GM18502 (cell line): ENCODE measurements at regions not wholly inside any gene's neighbourhood (a gene's known extent, or its start where the extent isn't known, plus 50 kb on each side); places are given as distances from the start of the nearest gene placed in this dataset.

ENCODE experiments used
- ATAC-seq: cut with Tn5 transposase; IDR thresholded peaks from one replicate; pipeline ENCODE4 v1.9.1; 2021; ENCODE audit warnings: mild to moderate bottlenecking; ENCODE audit not compliant: unreplicated experiment, poor library complexity

DNA sequence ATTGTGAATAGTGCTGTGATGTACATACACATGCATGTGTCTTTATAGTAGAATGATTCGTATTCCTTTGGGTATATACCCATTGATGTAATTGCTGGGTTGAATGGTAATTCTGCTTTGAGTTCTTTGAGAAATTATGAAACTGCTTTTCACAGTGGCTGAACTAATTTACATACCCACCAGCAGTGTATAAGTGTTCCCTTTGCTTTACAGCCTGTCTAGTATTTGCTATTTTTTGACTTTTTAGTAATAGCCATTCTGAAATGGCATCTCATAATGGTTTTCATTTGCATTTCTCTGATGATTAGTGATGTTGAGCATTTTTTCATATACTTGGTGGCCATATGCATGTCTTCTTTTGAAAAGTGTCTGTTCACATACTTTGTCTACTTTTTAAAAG is 54.5 kb upstream of the FAM78B start:
- ATAC-seq, result peak; percentile 82

DNA sequence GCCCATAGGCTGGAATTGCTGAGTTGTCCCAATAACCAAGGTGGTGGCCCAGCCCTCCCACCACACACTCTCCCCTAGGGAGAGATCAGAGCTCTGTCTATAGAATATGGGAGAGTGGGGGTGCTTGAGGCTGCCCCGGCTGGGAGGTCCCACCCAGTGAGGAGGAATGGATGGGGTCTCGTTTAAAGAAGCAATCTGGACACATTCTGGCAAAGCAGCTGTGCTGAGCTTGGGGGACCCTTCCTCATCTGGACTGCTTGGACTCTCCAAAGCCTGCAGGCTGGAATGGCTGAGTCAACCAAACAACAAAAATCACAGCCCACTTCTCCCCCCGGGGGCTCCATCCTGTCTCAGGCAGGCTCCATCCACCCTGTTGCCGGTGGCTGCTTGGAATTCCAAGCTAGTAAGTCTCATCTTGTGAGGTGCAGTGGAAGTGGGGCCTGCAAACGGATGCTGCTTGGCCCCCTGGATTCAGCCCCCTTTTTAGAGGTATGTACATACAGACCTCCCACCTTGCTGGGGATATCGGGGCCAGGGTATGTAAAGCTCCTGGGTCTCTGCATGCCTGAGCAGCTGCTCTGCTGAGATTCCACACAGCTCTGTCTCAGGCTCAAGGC is 67.1 kb upstream of the FAM78B start:
- ATAC-seq, result no peak

DNA sequence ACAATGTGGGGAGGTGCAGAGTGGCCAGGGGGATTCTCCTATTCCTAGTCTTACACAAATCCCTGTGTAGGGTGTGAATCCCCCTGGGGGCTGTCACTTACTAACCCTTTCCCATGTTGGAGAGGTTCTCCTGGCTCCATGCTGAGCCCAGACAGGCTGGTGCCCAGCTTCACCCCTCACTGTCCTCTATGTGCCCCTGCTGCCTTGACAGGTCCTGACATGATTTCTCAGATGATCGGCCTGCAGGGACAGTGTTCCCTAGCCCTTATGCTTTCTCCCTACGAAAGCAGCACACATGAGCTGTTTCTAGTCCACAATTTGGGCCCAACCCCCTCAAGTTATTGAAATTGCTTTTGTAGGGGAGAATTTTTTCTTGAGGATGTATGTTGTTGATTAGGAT is 68.9 kb upstream of the FAM78B start:
- ATAC-seq, result no peak

DNA sequence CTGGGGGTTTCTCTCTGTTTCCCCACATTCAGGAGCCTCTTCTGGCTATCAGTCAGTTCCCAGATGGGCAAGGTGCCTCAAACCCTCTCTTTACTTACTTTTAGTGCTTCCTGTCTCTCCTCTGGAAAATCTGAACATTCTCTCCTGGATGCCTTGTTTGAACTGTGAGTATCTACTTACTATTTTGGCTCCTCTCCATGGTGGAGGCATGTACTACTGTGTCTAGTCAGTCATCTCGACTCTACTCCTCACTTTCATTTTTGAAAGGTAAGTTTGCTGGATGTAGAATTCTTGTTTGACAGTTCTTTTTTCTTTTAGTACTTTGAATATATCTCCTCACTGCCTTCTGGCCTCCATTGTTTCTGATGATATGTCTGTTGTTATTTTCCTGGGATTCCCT is 70.9 kb upstream of the FAM78B start:
- ATAC-seq, result no peak

DNA sequence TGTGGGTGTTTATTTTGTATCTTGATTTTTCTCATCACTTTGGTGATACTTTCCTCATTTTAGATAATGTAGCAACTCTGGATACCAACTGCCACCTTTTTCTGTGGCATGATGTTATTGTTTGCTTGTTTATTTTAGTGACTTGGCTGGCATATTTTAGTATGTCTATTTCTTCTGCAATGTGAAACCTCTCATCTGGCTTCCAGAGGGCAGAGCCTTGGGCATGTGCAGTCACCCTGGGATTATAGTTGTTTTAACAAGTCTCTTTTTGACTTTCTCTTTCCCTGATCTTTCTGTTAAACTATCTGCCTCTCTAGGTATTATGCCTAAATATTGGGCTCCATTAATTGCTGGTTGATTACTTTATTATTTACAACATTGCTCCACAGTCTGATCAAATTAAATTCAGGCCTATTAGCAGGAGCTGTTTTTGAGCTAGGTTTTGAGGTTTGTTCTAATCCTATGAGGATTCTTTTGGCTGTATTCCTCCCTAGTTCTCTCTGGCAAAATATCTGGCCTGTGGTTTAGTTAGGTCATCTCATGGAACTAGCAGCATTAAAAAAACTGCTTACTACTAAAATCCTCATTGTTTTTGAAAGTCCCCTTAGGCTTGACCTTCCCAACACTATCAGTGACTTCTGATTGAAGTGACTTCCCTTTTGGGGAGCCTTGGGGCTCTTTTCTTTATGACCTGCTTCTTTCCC is 86.4 kb upstream of the FAM78B start:
- no peak for ATAC-seq

DNA sequence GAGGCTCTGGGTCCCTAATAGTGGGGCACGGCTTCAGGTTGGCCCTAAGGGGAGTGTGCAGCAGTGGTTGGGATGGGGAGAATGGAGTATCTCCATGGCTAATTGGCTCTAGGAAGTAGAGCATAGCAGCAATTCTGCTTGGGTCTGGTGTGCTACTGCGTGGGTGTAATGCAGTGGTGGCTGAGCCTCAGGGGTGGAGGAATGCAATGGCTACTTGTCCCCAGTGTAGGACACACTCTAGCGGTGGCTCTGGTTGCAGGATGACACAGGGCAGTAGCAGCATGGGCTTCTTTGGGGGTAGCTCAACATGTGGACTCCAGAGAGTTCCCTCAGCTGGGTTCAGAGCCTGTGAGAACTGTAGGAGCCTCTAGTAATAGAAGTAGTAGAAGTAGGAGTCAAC is 91.2 kb upstream of the FAM78B start:
- ATAC-seq, result no peak

DNA sequence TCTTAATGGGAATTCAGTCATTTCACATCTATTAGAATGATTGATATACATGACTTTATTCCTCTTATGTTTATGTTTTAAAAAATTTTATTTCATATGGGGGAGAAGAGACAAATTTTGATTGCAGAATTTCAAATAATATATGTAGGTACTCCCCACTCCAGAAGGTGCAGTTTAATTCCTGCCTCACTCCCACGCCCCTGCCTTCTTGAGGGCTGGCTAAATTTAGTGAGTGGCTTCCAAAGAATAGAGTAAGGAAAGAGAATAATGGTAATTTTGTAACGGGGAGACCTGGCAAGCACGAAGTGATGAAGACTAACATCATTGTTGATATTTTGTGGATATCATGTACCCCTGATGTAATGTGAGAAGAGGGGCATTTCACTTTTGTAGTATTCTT is 94.7 kb upstream of the FAM78B start:
- ATAC-seq, result no peak

DNA sequence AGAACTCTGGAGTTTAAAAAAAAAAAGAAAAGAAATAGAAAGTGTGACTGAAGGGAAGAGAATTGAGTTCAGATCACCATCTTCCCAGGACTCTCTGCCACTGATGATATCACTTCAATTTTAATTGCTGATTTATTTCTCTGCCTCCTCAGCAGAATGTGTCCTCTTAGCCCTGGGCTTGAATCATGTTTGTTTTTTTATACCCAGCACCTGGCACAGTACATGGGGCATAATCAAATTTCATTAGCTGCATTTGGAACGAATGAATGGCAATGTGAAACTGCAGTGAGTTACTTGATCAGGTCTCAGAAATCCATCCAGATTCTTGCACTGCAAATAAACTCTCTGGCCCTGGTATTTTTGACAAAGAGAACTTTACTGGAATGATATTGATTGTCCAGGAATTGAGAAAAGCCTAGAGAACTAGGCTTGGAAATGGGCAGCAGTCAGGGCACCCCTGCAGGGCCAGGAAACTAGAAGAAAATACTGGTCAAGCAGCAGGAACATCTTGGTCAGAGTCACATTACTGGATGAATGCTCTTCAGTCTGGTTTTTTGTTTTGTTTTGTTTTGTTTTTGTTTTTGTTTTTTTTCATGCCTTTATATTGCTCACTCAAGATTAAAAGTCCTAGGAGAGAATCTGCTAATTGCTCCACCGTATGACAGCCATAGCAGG is 103.8 kb upstream of the FAM78B start:
- no peak for ATAC-seq

DNA sequence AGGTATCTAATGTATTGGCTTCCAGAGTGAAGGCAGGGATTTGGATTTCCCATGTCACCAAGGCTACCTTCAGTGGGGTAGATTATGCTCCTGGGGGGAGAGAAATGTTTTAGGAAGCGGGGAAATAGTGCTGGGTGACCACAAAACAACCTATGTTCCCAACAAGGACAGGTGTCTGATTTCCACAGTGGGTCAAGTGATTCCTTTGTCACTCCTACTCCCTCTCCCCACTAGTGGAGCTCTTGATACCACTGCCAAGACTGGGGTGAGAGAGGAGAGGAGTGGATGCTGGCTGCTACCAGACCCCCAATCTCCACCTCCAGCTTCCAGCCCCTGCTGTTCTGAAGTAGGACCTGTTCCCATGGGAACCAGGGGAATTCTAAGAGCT is 104.3 kb upstream of the FAM78B start:
- no peak for ATAC-seq

DNA sequence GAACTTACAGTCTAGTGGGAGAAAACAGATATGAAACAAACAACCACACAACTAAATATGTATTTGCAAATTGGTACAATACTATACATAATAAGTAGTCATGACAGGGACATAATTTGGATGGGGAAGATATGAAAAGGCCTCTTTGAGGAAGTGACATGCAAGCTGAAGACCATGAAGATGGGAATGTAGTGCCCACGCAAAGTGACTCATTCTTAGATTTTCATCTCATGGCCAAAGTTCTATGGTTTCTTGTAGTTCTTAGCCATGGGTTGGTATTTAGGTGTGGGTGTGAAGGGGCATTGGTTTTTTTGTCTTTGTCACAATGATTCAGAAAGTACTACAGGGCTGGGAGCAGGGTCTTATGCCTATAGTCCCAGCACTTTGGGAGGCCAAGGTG is 105.4 kb upstream of the FAM78B start:
- peak; percentile 47 for ATAC-seq

DNA sequence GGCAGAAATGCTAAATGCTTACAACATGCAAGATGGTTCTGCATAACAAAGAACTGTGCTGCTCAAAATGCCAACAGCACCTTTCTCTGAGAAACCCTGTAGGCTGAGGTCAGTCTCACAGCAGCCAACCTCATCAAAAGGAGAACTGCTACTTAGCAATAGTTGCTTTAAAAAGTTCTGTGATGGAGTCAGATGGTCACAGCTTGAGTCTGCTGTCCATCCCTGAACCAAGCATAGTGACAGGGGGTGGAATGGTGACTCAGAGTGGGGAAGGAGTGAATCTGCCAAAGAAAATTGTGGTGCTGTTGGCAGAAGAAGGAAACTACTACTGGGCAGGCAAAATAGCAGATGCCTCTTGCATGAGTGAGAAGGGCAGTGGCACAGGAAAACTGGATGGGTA is 106.0 kb upstream of the FAM78B start:
- ATAC-seq, result no peak

DNA sequence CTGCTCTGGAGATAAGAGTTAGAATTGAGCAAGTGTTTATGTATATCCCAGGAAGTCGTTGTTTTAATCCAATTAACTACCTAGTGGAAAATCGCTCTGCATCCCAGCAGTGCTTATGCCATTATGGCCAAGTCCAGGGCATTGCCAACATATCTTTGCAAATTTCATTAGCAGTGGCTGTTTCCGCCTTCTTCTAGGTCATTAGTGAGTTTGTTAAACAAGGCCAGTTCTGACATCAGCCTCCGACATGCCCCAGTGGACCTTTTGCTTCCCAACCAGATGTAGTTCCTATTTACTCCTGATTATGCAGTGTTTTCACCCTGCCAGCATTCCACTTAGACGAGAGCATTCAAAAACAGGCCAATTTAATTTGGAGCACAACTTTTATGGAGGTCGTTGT is 106.8 kb upstream of the FAM78B start:
- ATAC-seq, result no peak

DNA sequence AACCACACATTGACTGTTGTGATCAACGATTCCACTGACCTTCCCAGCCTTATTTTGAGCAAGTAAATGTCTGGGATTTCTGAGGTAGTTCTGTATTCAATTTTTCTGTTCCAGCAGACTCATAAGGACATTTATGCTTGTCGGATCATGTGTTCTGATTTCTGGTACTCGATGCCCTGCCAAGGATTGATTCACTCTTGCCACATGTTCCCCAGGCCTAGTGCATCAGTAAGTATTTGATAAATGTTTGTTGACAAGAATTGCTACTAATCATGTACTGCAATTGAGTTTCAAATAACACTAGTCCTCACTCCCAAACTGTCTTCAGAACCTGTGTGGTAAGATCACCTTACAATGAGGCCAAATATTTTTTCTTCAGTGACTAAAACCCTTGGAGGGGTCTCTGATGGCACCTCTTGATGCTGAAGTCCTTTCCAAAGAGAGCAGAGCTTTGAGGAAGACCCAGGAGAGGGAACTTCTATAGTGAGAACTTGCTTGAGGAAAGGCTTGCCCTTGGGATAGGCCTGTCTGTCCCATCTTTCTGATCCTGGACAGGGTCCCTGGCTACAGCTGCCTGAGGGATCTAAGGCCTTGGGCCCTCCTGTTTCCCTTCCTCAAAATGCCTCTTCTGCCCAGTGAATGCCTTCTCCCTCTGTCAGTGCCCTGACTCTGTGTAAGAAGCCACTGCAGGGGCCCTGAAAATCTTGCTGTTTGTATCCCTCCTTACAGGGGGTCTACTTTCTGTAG is 115.8 kb upstream of the FAM78B start:
- no peak for ATAC-seq

DNA sequence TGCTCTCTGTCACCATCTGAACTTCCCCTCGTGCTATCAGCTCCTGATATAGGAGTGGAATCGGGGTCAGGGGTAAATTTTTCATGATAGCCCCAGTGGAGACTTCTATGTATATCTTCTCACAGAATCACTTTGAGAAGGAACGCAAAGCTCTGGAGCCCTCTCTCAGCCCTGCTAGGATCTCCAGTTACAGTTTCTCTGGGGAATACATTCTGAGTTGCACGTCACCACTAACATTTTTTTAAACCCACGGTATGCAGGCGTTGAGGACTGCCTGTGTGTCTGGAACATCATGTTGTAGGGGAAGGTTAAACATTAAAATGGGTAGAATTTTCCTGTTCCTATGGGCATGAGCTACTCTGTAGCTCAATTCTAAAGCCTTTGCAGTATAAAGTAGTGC is 116.4 kb upstream of the FAM78B start:
- ATAC-seq, result no peak

DNA sequence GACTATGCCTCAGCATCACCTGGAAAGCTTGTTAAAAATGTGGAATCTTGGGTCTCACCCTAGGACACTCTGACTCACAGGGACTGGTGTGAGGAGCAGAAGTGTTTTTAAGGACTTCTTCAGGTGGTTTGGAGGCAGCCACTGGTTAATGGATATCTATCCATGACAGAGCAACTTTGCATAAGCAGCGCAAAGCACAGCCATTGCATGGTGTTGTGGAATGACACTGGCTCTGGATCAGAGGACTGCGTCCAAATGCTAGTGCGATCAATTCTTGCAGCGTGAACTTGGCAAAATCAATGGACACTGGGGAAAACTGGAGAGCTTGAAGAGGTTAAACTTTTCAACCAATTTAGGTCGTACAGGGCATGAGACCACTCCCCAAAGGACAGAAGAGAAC is 116.8 kb upstream of the FAM78B start:
- no peak for ATAC-seq

DNA sequence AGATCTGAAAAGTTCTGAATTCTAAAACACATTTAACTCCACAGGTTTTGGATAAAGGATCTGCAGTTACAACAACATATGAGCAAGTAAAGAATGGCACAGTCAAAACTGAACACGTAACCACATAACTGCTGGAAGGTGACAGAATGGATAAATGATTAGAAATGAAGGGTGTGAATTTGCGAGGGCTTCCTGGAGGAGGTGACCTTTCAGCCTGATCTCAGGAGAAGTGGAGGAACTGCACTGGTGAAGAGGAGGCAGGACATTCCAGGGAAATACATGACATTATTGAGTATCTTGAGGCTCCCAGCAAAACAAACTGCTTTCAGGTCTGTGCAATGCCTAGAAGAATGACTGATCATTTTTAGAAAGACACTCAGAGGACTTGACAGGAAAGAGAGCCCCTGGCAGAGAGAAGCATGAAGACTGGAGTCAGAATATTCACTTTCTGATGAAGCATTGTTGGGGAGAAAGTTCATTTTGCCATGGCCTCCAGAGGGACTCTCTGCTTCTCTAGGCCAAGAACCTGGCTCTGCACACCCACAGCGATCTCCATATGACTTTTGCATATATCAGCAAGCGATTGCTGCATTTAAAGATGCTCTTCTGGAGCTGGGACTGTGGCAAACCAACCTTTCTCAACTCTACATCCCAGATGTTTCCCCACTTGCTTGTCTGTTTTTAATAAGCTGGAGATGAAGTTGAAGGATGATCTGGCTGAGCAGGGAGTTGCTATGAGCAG is 122.7 kb upstream of the FAM78B start:
- ATAC-seq, result no peak

DNA sequence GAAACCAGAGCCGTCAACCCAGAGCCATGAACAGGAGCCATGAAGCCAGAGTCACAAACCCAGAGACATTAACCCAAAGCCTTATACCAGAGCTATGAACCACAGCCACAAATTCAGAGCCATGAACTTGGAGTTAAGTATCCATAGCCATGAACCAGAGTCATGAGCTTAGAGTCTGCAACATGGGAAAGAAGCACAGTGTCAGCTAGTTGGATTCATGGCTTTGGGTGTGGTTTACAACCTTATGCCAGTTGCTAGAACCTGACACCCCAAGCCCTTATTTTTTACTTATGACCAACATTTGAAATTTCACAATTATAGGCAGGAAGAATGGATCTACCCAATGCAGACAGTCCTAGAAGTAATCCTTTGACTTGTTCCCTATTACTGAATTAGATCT is 128.9 kb upstream of the FAM78B start:
- ATAC-seq, result no peak

DNA sequence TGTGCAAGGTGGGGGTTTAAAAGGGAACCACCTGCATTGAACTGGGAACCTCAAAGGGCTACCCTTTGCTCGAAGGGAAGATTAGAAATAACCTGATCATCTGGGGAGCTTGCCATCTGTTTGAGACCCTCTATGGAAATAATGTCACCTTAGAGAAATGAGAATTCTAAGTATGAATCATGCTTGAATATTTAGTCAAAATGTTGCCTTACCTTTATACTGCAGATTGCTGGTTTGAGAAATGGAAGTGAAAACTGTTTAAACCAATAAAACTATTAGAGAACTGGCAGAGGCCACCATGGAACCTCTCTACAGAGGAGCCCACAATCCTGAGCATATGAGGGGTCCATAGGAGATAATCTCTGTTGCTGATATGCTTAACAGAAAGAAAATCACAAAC is 131.2 kb upstream of the FAM78B start:
- ATAC-seq, result no peak

DNA sequence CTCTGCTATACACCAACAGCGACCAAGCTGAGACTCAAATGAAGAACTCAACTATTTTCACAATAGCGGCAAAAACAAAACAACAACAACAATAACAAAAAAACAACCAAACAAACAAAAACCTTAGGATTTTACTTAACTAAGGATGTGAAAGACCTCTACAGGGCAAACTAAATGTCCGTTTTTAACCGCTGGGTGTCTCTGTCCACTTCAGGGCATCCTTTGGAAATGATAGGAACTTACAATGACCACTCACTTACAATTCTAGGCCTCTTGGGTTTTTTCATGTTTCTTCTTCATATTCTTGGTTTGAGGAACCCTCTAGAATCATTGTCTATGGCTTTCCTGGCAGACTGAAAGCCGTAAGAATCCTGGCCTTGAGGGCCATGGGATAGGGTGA is 134.0 kb upstream of the FAM78B start:
- no peak for ATAC-seq

DNA sequence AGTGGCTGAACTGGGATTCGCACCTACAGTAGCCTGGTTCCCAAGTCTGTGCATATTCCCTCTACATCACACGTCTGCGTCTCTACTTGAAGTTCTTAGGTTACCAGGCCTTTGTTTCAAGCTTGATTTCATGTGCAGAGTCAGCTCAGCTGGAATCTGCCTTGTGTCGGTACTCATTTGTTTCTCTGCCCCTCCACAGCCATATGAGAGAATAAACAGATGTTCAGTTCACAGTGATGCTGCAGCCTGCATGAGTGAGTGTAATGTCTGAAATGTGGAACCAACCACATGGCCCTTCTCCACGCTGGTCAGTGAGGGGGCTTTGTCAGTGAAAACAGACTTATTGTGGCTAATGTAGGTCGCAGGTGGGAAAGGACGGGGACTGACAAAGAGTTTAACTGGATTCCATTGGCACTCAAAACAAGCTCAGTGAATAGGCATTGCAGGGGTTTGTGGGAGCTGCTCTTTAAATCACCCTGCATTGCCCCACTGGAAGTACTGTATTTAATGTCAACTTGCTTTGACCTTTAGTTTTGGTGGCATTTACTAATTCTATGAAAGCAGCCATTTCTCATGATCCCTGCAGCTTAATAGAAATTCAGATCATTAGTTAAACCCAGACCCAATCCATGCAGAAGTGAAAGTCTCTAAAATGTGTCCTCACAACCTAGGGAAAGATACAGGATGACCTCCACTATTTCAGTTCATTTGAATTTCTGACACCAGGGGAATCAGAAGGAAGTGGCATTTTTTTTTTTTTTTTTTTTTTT is 136.4 kb upstream of the FAM78B start:
- ATAC-seq, result no peak
